GM19324 (cell line): ENCODE measurements at regions not wholly inside any gene's neighbourhood (a gene's known extent, or its start where the extent isn't known, plus 50 kb on each side); places are given as distances from the start of the nearest gene placed in this dataset.
"Not testable (repeated sequence)": the region's sequence is repeated elsewhere in the genome, so short reads cannot be mapped to it uniquely, and the experiment has no call there.

Experiments
- ATAC-seq: cut with Tn5 transposase; IDR thresholded peaks from one replicate; pipeline ENCODE4 v1.9.1; 2021; ENCODE audit warnings: mild to moderate bottlenecking, moderate library complexity; ENCODE audit not compliant: unreplicated experiment, low FRiP score

DNA sequence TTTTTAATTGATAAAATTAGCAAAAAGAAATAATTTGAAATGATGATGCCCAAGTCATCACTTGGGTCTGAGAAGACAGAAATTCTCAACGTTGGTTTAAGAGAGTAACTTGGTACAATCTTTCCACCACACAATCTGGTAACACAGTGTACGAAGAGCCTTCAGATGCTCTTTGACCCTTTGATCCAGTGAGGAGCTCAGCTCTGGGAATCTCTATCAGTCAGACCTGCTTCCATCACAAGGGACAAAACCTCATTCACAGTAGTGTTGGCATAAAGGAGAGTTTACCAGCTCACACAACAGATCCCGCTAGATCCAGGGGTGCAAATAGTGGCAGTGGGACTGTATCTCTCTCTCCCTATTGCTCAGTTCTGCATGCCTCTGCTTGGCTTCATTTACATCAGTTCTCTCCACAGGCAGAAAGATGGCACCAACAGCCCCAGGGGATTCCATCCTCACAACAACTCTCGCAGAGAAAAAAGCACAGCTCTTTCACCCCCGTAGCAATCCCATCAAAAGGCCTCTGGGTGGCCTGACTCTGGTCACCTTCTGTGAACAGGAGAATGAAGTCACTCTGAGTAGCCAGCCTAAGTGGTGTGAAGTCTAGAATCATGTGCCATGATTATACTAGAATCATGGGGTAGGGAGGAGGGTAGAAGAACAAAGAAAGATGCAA, 119.7 kb downstream of the ZNF281 start:
- ATAC-seq = no peak

DNA sequence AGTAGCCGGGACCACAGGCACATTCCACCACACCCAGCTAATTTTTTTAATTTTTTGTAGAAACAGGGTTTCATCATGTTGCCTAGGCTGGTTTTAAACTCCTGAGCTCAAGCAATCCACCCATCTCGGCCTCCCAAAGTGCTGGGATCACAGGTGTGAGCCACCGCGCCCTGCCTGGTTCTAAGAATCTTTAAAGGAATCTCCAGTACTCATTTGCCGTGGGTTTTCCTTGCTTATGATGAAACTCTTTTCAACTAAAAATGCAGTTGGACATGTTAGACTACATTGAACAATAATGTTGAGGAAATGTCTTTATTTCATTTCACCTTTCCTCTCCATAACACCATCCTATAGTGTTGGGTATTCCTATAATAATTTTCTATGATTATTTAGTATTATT, 121.6 kb downstream of the ZNF281 start:
- no peak for ATAC-seq

DNA sequence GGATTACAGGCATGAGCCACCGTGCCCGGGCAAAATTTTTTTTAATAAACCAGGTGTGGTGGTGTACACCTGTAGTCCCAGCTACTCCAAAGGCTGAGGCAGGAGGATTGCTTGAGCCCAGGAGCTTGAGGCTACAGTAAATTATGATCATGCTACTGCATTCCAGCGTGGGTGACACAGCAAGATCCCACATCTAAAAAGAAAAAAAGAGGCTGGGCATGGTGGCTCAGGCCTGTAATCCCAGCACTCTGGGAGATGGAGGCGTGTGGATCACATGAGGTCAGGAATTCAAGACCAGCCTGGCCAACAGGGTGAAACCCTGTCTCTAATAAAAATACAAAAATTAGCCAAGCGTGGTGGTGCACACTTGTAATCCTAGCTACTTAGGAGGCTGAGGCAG, 125.6 kb downstream of the ZNF281 start:
- not testable (repeated sequence) for ATAC-seq

GRCh38 chr1:200282497-200283122, 127.2 kb downstream of the ZNF281 start:
- ATAC-seq = no peak

- no peak for ATAC-seq
Measured at GRCh38 chr1:200281201-200281835, 128.5 kb downstream of the ZNF281 start.

GRCh38 chr1:200279810-200280411, 129.9 kb downstream of the ZNF281 start:
- ATAC-seq = no peak

DNA sequence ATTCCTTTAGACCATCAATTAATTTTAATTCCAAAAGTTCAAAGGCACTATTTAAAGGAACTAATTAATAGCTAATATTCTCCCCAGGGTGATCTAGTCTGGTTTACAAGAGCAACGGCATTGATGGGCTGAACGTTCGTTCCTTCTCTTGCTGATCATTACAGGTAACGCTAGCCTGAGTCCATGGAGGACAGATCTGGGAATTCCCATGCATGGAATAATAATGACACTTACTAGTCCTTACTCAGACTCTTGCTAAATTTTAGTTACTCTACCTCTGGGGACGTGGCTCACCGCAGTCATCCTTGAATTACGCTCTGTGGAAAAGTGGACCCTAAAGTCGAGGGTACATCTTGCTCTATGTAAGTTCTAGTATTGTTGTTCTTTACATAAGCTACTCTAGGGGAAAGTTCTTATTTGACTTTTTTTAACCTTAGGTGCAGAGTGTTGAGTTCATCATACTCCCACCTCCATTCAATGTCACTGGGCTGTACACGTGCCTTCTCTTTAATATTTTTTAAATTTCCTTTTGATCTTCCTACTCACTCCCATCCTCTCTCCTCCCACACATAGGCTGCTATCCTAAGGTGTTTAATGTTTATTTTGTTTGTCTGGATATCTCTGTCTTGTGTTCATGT, 133.9 kb downstream of the ZNF281 start:
- no peak for ATAC-seq

GRCh38 chr1:200275415-200275814, 134.4 kb downstream of the ZNF281 start:
- ATAC-seq = no peak

- no peak for ATAC-seq
Measured at GRCh38 chr1:200274116-200274515, 135.7 kb downstream of the ZNF281 start.

GRCh38 chr1:200272481-200273068, 137.3 kb downstream of the ZNF281 start:
- no peak for ATAC-seq

DNA sequence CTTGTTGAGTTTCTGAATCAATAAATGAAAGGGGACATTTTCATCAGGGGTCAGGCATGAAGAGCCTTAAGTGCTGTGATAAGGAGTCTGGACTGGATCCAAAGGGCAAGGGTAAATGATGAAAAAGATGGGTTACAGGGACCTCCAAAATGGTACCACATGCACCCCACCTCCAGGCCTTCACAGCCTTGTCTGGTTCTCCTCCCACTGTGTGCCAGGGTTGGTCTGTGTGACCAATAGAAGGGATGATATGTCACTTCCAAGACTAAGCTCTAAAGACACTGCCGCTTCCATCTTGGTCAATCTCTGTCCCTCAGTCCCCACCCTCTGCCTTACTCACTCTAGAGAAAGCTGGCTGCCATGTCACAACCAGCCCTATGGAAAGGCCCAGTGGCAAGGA, 140.6 kb downstream of the ZNF281 start:
- no peak for ATAC-seq

DNA sequence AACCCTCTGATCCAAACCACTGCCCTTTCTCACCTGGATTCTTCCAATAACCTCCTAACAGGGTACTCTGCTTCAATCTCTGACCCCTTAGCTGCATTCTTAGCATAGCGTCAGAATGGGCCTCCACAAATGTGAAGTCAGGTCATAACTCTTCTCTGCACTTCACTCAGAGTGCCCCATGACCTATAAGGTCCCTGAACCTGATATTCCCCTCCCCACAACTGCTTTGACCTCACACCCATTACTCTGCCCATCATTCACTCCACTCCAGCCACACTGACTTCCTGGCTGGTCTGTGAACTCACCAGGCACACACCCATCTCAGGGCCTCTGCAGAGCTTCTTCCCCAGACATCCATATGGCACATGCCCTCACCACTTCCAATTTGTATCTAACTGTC, 141.9 kb downstream of the ZNF281 start:
- ATAC-seq = no peak

- ATAC-seq = no peak
Measured at GRCh38 chr1:200267458-200267857, 142.4 kb downstream of the ZNF281 start.

DNA sequence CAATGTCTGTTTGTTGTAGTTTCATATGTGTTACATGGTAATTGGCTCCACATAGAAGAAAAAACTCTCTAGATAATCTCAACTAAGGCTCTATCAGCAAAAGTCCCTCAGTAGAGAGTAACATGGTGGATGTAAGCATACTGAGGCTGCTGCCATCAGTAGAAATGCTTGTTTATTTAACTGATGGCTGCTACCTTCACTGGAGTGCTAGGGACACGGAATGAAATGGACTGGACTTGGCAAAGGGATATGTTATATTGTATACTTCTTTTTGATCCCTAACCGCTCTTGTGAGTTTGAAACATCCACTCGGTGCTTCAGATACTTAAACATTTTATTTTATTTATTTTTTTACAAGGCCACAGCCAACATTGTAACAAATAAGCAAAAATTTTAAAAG, 143.0 kb downstream of the ZNF281 start:
- no peak for ATAC-seq

DNA sequence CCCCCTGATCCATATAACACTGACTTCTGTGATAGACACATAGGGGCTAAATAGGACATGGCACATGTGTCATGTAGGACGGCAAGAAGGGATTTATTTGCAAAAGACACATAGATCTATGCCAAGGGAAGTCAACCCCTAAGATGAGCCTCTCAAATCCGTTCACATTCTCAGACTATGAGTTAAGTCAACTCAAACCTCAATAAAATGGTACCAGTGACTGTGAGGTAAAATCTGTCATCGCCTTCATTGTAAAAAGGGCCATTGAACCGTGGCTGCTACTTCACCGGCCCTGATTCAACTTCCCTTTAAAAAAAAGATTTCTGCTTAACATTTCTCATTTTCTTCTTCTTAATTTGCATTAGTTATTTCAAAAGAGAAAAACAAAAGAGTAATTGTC, 144.0 kb downstream of the ZNF281 start:
- no peak for ATAC-seq

GRCh38 chr1:200265104-200265503, 144.7 kb downstream of the ZNF281 start:
- no peak for ATAC-seq

DNA sequence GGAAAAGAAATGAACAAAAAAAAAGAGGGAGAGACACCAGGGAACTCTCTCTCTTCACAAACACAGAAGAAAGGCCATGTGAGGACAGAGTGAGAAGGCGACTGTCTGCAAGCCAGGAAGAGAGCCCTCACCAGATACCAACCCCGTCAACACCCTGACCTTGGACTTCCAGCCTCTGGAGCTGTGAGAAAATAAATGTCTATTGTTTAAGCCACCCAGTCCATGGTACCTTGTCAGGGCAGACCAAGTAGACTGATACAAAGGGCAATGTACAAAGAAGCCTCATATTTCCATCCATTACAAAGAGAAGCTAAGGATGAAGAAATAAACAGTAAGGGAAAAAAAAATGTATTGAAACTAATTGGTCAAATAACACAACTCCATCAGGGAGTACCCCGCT, 146.6 kb downstream of the ZNF281 start:
- ATAC-seq = no peak

DNA sequence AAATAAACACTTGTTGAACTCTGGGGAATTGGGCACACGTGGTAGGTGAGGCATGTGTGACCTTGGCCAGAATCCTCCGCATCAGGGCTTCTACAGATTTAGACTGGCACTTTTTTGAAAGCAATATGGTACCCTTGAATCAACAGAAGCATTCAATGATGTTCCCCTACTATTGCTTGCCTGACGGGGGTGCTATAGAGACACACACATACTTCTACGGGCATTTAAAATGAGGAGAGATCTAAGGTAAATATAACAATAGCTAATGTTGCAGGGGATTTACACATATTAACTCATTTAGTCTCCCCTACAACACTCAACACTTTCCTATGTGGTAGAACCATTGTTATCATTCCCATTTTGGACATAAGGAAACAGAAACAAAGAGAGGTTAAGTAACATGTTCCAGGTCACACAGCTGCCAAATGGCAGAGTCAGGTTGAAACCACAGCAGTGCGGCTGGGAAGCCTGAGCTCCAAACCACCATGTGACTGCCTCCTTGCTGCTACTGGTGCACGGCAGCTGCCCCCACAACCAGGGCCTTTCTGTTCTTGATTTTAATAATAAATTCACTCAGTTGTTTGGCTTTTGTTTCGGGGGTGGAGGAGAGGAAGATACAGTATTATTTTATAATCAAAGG, 147.4 kb downstream of the ZNF281 start:
- no peak for ATAC-seq

GRCh38 chr1:200260597-200261335, 149.1 kb downstream of the ZNF281 start:
- no peak for ATAC-seq
